Esophagus muscularis mucosa (tissue), 4 donors: ENCODE measurements at regions not wholly inside any gene's neighbourhood (a gene's known extent, or its start where the extent isn't known, plus 50 kb on each side); places are given as distances from the start of the nearest gene placed in this dataset.

Source experiments
- DNase-seq: peaks from one replicate; pipeline ENCODE4 v3.0.0-alpha.2; 2017; ENCODE audit errors: extremely low spot score
- H3K27ac ChIP-seq, 4 donors: fragments of 200-600 bp; sonication (generic); replicated peaks in 1 of 4; 1 replicate in 3 of 4; 2 replicates in 1 of 4; pipeline ENCODE4 v1.5.1; 2016 to 2019; ENCODE audit warnings: mild to moderate bottlenecking in 1 of 4
- H3K27me3 ChIP-seq, 4 donors: fragments of 200-600 bp; sonication (generic); one replicate each; pipeline versions ENCODE4 v1.5.1 to v1.6.0; 2016 to 2019
- H3K36me3 ChIP-seq, 4 donors: fragments of 200-600 bp; sonication (generic); one replicate each; pipeline ENCODE4 v1.5.1; 2016 to 2019
- H3K4me1 ChIP-seq, 4 donors: fragments of 200-600 bp; sonication (generic); one replicate each; pipeline ENCODE4 v1.5.1; 2016 to 2019
- H3K4me3 ChIP-seq, 4 donors: fragments of 200-600 bp; sonication (generic); 1 replicate in 2 of 4; 2 replicates in 2 of 4; pipeline ENCODE4 v1.5.1; 2016 to 2019; ENCODE audit warnings: mild to moderate bottlenecking in 4 of 4, moderate library complexity in 1 of 4
- H3K9me3 ChIP-seq, 4 donors: fragments of 200-600 bp; sonication (generic); 1 replicate in 3 of 4; 2 replicates in 1 of 4; pipeline ENCODE4 v1.5.1; 2016 to 2019
- EP300 ChIP-seq: sonication (generic); formaldehyde crosslinking; IDR thresholded peaks from one replicate; pipeline ENCODE4 v1.6.1; 2017; ENCODE audit warnings: antibody characterized with exemption
- POLR2A ChIP-seq: fragments of 450-650 bp; IDR thresholded peaks from one replicate; pipeline ENCODE4 v1.6.1; 2017; ENCODE audit warnings: antibody characterized with exemption, moderate library complexity, mild to moderate bottlenecking, low read depth
- POLR2AphosphoS5 ChIP-seq, 2 donors: sonication (generic); formaldehyde crosslinking; IDR thresholded peaks; one replicate each; pipeline ENCODE4 v1.6.1; 2017; ENCODE audit warnings: antibody characterized with exemption in 2 of 2
- WGBS: methylation state at CpG from one replicate; pipeline ENCODE4 v1.1.5; 2018; 5-methylcytosine and 5-hydroxymethylcytosine counted together
- intact Hi-C: fragments of 100-400 bp; cut with DNase I; formaldehyde crosslinking; loops from one replicate; pipeline ENCODE4 v1.15.1; 2023
- TF ChIP-seq, protein P1 (sequence below), 3 experiments: fragments of 200-600 bp in 2 of 3; fragments of 450-650 bp in 1 of 3; sonication (generic) in 2 of 3; IDR thresholded peaks; one replicate each; pipeline ENCODE4 v1.5.1; 2017 to 2019; ENCODE audit warnings: antibody characterized with exemption in 3 of 3, mild to moderate bottlenecking in 2 of 3, moderate library complexity in 1 of 3

DNA sequence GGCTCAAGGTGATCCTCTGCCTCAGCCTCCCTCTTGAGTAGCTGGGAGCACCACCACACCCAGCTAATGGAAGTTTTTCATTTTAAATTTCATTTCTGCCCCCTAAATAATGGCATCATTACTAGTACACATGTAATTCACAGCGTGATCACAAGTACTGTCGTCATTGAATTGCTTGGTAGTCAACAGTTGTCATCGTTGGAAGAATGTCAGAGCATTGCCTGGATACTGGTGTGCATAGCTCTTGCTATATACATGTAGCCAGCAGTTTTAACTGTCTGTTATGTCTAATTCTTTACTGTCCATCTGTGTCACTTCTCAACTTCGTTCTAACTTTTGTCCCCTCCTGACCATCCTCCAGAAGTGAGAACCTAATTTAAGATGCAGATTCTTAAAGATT lies 62.1 kb downstream of the CRPPA start:
- Histone ChIP-seq H3K27me3 (no peaks in the 10 kb centered on the region), H3K27ac (no peak overlapping the region), H3K36me3 (no peaks in the 10 kb centered on the region), H3K4me1 (no peaks in the 10 kb centered on the region), H3K4me3 (no peak overlapping the region), H3K9me3 (no peaks in the 10 kb centered on the region)
- TF ChIP-seq POLR2AphosphoS5 (IDR thresholded peaks at IDR 0.05) (no peak), EP300 (no peak), POLR2A (no peak)
- TF ChIP-seq, protein P1, sequence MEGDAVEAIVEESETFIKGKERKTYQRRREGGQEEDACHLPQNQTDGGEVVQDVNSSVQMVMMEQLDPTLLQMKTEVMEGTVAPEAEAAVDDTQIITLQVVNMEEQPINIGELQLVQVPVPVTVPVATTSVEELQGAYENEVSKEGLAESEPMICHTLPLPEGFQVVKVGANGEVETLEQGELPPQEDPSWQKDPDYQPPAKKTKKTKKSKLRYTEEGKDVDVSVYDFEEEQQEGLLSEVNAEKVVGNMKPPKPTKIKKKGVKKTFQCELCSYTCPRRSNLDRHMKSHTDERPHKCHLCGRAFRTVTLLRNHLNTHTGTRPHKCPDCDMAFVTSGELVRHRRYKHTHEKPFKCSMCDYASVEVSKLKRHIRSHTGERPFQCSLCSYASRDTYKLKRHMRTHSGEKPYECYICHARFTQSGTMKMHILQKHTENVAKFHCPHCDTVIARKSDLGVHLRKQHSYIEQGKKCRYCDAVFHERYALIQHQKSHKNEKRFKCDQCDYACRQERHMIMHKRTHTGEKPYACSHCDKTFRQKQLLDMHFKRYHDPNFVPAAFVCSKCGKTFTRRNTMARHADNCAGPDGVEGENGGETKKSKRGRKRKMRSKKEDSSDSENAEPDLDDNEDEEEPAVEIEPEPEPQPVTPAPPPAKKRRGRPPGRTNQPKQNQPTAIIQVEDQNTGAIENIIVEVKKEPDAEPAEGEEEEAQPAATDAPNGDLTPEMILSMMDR (IDR thresholded peaks at IDR 0.05): no peak
- no peak for DNase-seq
- 84% methylated on average over 4 of the region's 4 CpGs for WGBS
- intact Hi-C loops: no loop called here

DNA sequence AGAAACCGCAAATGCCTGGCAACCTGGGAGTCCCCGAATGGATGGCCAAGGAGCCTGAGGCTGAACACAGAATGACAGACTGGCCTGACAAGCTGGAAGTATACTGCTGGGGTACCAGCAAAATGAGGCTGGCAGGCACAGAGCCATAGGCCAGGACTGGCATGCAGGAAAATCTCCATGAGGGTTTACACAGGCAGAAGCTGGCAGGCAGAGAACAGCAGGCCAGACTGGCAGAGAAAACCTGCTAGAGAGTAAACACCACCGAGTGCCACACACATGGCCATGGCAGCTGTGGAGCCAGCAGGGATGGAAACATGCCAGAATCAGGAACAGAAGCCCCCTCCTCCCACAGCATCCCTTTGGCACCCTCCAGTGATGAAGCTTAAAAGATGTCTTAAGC lies 63.4 kb downstream of the CRPPA start:
- WGBS: 96% methylated on average over 3 of the region's 3 CpGs
- TF ChIP-seq, protein P1 (IDR thresholded peaks at IDR 0.05): no peak
- no peak for TF ChIP-seq POLR2AphosphoS5 (IDR thresholded peaks at IDR 0.05)
- no peak for TF ChIP-seq EP300
- TF ChIP-seq POLR2A: no peak

DNA sequence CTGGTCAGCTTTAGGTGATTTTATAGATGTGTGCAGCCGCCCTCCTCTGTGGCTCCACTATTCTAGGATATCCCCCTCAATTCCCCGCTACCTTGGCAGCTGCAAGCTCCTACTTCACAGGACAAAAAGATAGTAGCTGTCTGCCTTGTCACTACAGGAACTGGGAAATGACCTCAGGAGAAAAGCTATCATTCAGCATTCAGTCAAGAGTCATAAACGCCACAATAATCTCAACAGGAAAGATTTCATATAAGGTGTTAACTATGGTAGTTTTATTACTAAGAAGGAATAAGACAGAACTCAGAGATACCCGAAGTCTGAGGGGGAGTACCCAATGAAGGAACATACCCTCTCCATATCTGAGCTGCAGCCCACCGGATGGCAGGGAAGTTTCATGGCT lies 63.9 kb downstream of the CRPPA start:
- no peak for TF ChIP-seq EP300
- TF ChIP-seq POLR2A: no peak
- TF ChIP-seq, protein P1 (IDR thresholded peaks at IDR 0.05): no peak
- TF ChIP-seq POLR2AphosphoS5 (IDR thresholded peaks at IDR 0.05): no peak
- intact Hi-C loops: no loop called here
- H3K27me3 ChIP-seq: no peaks in the 10 kb centered on the region
- 87% methylated on average over 5 of the region's 5 CpGs for WGBS
- H3K4me1 ChIP-seq: no peaks in the 10 kb centered on the region
- no peak overlapping the region for H3K4me3 ChIP-seq
- H3K27ac ChIP-seq: no peak overlapping the region
- no peaks in the 10 kb centered on the region for H3K9me3 ChIP-seq
- no peak for DNase-seq
- H3K36me3 ChIP-seq: no peaks in the 10 kb centered on the region

More for the DNA sequence above, 63.4 kb downstream of the CRPPA start:
- no peaks in the 10 kb centered on the region for H3K9me3 ChIP-seq
- no peaks in the 10 kb centered on the region for H3K27me3 ChIP-seq
- intact Hi-C loops: no loop called here
- H3K4me3 ChIP-seq: no peak overlapping the region
- no peaks in the 10 kb centered on the region for H3K4me1 ChIP-seq
- no peaks in the 10 kb centered on the region for H3K36me3 ChIP-seq
- no peak overlapping the region for H3K27ac ChIP-seq
- DNase-seq: no peak

GRCh38 chr7:16356301-16356958 lies 64.9 kb downstream of the CRPPA start:
- H3K36me3 ChIP-seq: no peaks in the 10 kb centered on the region
- TF ChIP-seq POLR2AphosphoS5 (IDR thresholded peaks at IDR 0.05): no peak
- TF ChIP-seq, protein P1 (IDR thresholded peaks at IDR 0.05): no peak
- no peak for TF ChIP-seq EP300
- TF ChIP-seq POLR2A: no peak
- H3K4me3 ChIP-seq: no peak overlapping the region
- H3K9me3 ChIP-seq: no peaks in the 10 kb centered on the region
- 21% methylated on average over 2 of the region's 2 CpGs for WGBS
- no peaks in the 10 kb centered on the region for H3K4me1 ChIP-seq
- intact Hi-C loops: no loop called here
- no peak overlapping the region for H3K27ac ChIP-seq
- H3K27me3 ChIP-seq: no peaks in the 10 kb centered on the region
- no peak for DNase-seq

- Histone ChIP-seq H3K4me3 (no peak overlapping the region), H3K27me3 (no peaks in the 10 kb centered on the region), H3K27ac (no peak overlapping the region), H3K9me3 (peaks cover 0 to 5% (median 2%) of the 10 kb centered on the region in 4 donors), H3K36me3 (no peaks in the 10 kb centered on the region), H3K4me1 (no peaks in the 10 kb centered on the region)
- intact Hi-C loops: no loop called here
- DNase-seq: no peak
- WGBS: 76% methylated on average over 1 of the region's 1 CpG
- TF ChIP-seq POLR2A: no peak
- TF ChIP-seq POLR2AphosphoS5 (IDR thresholded peaks at IDR 0.05): no peak
- TF ChIP-seq, protein P1 (IDR thresholded peaks at IDR 0.05): no peak
- TF ChIP-seq EP300: no peak
These were observed 66.8 kb downstream of the CRPPA start for GRCh38 chr7:16354573-16354972.
